ENCODE measurements at regions not wholly inside any gene's neighbourhood (a gene's known extent, or its start where the extent isn't known, plus 50 kb on each side); places are given as distances from the start of the nearest gene placed in this dataset.

DNA sequence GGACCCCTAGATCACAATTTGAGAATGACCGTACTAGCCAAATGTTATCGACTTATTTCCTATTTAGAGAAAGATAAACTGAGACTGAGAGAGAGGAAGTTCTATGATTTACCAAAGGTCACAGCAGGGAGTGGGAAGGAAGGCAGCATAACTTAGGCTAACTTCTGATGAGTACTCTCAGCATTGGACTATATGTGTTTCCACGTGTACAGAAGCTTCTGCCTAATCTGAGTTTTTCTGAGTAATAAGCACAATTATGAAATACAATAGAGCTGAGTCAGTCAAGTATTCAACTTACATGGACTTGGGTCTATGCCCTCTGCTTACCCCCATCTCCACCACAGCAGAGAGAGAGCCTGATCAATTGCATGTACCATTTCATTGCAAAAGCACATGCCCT lies 88.1 kb upstream of the HIVEP3 start:
- TF ChIP-seq, protein P1, sequence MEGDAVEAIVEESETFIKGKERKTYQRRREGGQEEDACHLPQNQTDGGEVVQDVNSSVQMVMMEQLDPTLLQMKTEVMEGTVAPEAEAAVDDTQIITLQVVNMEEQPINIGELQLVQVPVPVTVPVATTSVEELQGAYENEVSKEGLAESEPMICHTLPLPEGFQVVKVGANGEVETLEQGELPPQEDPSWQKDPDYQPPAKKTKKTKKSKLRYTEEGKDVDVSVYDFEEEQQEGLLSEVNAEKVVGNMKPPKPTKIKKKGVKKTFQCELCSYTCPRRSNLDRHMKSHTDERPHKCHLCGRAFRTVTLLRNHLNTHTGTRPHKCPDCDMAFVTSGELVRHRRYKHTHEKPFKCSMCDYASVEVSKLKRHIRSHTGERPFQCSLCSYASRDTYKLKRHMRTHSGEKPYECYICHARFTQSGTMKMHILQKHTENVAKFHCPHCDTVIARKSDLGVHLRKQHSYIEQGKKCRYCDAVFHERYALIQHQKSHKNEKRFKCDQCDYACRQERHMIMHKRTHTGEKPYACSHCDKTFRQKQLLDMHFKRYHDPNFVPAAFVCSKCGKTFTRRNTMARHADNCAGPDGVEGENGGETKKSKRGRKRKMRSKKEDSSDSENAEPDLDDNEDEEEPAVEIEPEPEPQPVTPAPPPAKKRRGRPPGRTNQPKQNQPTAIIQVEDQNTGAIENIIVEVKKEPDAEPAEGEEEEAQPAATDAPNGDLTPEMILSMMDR (IDR thresholded peaks at IDR 0.05) = no peak
- no peak for TF ChIP-seq POLR2A (IDR thresholded peaks at IDR 0.05)
